Subcutaneous abdominal adipose tissue (tissue), 5 donors: ENCODE measurements at regions not wholly inside any gene's neighbourhood (a gene's known extent, or its start where the extent isn't known, plus 50 kb on each side); places are given as distances from the start of the nearest gene placed in this dataset.

Experiments
- H3K27ac ChIP-seq: one replicate; pipeline ENCODE4 v1.7.0; 2013; ENCODE audit warnings: low read depth, mild to moderate bottlenecking, inconsistent platforms, low read length, moderate library complexity
- H3K27me3 ChIP-seq, 5 donors: one replicate each; pipeline ENCODE4 v1.7.0; 2013; ENCODE audit warnings: low read length in 5 of 5, inconsistent platforms in 1 of 5; ENCODE audit not compliant: control insufficient read depth in 5 of 5, insufficient read depth in 4 of 5
- H3K36me3 ChIP-seq, 5 donors: one replicate each; pipeline ENCODE4 v1.7.0; 2013; ENCODE audit warnings: low read length in 5 of 5; ENCODE audit not compliant: control insufficient read depth in 5 of 5, insufficient read depth in 5 of 5
- H3K4me1 ChIP-seq, 5 donors: one replicate each; pipeline ENCODE4 v1.7.0; 2013; ENCODE audit warnings: low read length in 5 of 5, mild to moderate bottlenecking in 3 of 5, moderate library complexity in 1 of 5; ENCODE audit not compliant: control insufficient read depth in 5 of 5, insufficient read depth in 5 of 5
- H3K4me3 ChIP-seq, 5 donors: one replicate each; pipeline ENCODE4 v1.7.0; 2013; ENCODE audit warnings: low read length in 5 of 5, low read depth in 1 of 5
- H3K9ac ChIP-seq, 5 donors: one replicate each; pipeline ENCODE4 v1.7.0; 2013; ENCODE audit warnings: low read length in 5 of 5, mild to moderate bottlenecking in 4 of 5, moderate library complexity in 3 of 5
- H3K9me3 ChIP-seq, 5 donors: one replicate each; pipeline ENCODE4 v1.7.0; 2013; ENCODE audit warnings: low read length in 5 of 5; ENCODE audit not compliant: control insufficient read depth in 5 of 5
- donor health status: healthy.
- donor health status: healthy.
- donor health status: healthy.
- donor health status: healthy.
- donor health status: healthy.

GRCh38 chr6:18861204-18861603, 474.1 kb downstream of the RNF144B start:
- H3K27ac ChIP-seq, result no peak overlapping the region
- peaks cover 0 to 7% (median 0%) of the 10 kb centered on the region in 5 donors for H3K9me3 ChIP-seq
- no peaks in the 10 kb centered on the region for H3K27me3 ChIP-seq
- no peaks in the 10 kb centered on the region for H3K4me1 ChIP-seq
- no peak overlapping the region for H3K4me3 ChIP-seq
- no peak overlapping the region for H3K9ac ChIP-seq
- no peaks in the 10 kb centered on the region for H3K36me3 ChIP-seq

GRCh38 chr6:18883268-18883667, 496.1 kb downstream of the RNF144B start:
- no peaks in the 10 kb centered on the region for H3K4me1 ChIP-seq
- no peaks in the 10 kb centered on the region for H3K27me3 ChIP-seq
- no peak overlapping the region for H3K4me3 ChIP-seq
- H3K36me3 ChIP-seq, result no peaks in the 10 kb centered on the region
- no peak overlapping the region for H3K9ac ChIP-seq
- peaks cover 0 to 3% (median 0%) of the 10 kb centered on the region in 5 donors for H3K9me3 ChIP-seq
- H3K27ac ChIP-seq, result no peak overlapping the region

- Histone ChIP-seq H3K9me3 (peaks cover 0 to 3% (median 0%) of the 10 kb centered on the region in 5 donors), H3K9ac (no peak overlapping the region), H3K27ac (no peak overlapping the region), H3K4me3 (no peak overlapping the region), H3K27me3 (no peaks in the 10 kb centered on the region), H3K36me3 (no peaks in the 10 kb centered on the region), H3K4me1 (no peaks in the 10 kb centered on the region)
Observed at GRCh38 chr6:18883851-18884250, 496.7 kb downstream of the RNF144B start.

GRCh38 chr6:18893540-18894269, 506.6 kb downstream of the RNF144B start:
- no peaks in the 10 kb centered on the region for H3K27me3 ChIP-seq
- no peak overlapping the region for H3K9ac ChIP-seq
- H3K27ac ChIP-seq, result no peak overlapping the region
- no peaks in the 10 kb centered on the region for H3K4me1 ChIP-seq
- H3K9me3 ChIP-seq, result no peaks in the 10 kb centered on the region
- no peaks in the 10 kb centered on the region for H3K36me3 ChIP-seq
- no peak overlapping the region for H3K4me3 ChIP-seq

GRCh38 chr6:18897350-18897749, 510.2 kb downstream of the RNF144B start:
- Histone ChIP-seq H3K27me3 (no peaks in the 10 kb centered on the region), H3K27ac (no peak overlapping the region), H3K4me1 (no peaks in the 10 kb centered on the region), H3K4me3 (no peak overlapping the region), H3K9me3 (no peaks in the 10 kb centered on the region), H3K9ac (no peak overlapping the region), H3K36me3 (no peaks in the 10 kb centered on the region)

GRCh38 chr6:18904681-18905080, 517.5 kb downstream of the RNF144B start:
- Histone ChIP-seq H3K27me3 (no peaks in the 10 kb centered on the region), H3K36me3 (no peaks in the 10 kb centered on the region), H3K4me3 (no peak overlapping the region), H3K4me1 (no peaks in the 10 kb centered on the region), H3K27ac (no peak overlapping the region), H3K9me3 (no peaks in the 10 kb centered on the region), H3K9ac (no peak overlapping the region)

GRCh38 chr6:18920701-18921100, 533.6 kb downstream of the RNF144B start:
- no peaks in the 10 kb centered on the region for H3K36me3 ChIP-seq
- no peaks in the 10 kb centered on the region for H3K4me1 ChIP-seq
- no peak overlapping the region for H3K9ac ChIP-seq
- H3K9me3 ChIP-seq, result no peaks in the 10 kb centered on the region
- H3K27ac ChIP-seq, result no peak overlapping the region
- H3K4me3 ChIP-seq, result no peak overlapping the region
- no peaks in the 10 kb centered on the region for H3K27me3 ChIP-seq

- no peaks in the 10 kb centered on the region for H3K4me1 ChIP-seq
- H3K27me3 ChIP-seq, result no peaks in the 10 kb centered on the region
- no peaks in the 10 kb centered on the region for H3K9me3 ChIP-seq
- no peaks in the 10 kb centered on the region for H3K36me3 ChIP-seq
- H3K27ac ChIP-seq, result no peak overlapping the region
- no peak overlapping the region for H3K4me3 ChIP-seq
- no peak overlapping the region for H3K9ac ChIP-seq
Observed at GRCh38 chr6:18931086-18931485, 543.9 kb downstream of the RNF144B start.

GRCh38 chr6:18958146-18958545, 571.0 kb downstream of the RNF144B start:
- H3K9ac ChIP-seq, result no peak overlapping the region
- no peaks in the 10 kb centered on the region for H3K4me1 ChIP-seq
- no peak overlapping the region for H3K27ac ChIP-seq
- no peaks in the 10 kb centered on the region for H3K36me3 ChIP-seq
- no peaks in the 10 kb centered on the region for H3K27me3 ChIP-seq
- H3K4me3 ChIP-seq, result no peak overlapping the region
- H3K9me3 ChIP-seq, result no peaks in the 10 kb centered on the region

- H3K36me3 ChIP-seq, result no peaks in the 10 kb centered on the region
- no peaks in the 10 kb centered on the region for H3K27me3 ChIP-seq
- H3K9ac ChIP-seq, result no peak overlapping the region
- no peak overlapping the region for H3K4me3 ChIP-seq
- no peaks in the 10 kb centered on the region for H3K4me1 ChIP-seq
- H3K27ac ChIP-seq, result no peak overlapping the region
- peaks cover 0 to 3% (median 0%) of the 10 kb centered on the region in 5 donors for H3K9me3 ChIP-seq
Observed at GRCh38 chr6:18961566-18961965, 574.4 kb downstream of the RNF144B start.
